ENCODE measurements at regions not wholly inside any gene's neighbourhood (a gene's known extent, or its start where the extent isn't known, plus 50 kb on each side); places are given as distances from the start of the nearest gene placed in this dataset.
"Not testable (repeated sequence)": the region's sequence is repeated elsewhere in the genome, so short reads cannot be mapped to it uniquely, and the experiment has no call there.

DNA sequence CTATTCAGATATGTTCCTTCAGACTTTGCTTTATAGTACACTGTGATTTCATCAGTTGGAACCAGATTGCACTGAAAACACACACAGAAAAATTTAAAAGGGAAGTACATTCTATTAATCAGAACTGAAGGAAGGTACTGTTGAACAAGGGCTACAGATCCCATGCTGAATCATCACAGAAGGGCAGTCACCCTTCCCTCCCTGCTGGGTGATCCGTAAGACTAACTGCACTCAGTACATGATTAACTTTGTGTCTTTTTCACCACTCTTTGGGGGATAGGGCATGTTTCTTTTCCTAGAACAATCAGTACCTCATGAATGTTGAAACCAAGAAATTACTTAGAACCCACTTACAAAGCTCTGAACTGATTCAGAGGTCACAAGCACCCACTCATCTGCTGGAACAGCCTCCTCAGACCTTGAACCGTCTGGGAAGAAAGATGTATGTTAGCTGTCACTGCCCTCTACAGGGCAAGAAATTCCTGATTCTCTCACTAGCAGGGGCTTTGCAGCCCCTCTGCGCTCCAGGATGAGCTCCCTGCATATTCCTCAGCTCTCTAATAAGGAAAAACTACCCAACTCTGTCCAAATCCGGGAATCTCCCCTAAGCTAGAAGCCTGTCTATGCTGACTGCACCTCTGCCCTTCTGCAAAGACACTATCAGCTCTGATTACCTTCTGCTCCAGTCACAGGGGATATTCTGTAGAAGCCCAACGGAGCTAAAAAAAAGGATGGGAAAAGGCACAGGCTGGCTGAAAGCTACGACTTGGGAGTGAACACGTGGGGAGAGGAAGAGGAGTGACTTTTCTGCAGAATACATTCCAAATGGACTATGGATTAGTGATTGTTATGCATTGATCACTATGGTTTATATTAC is 51.0 kb downstream of the IARS1 start:
- Histone ChIP-seq H3K27ac (no peak overlapping the region), H3K4me3 (no peak overlapping the region)

DNA sequence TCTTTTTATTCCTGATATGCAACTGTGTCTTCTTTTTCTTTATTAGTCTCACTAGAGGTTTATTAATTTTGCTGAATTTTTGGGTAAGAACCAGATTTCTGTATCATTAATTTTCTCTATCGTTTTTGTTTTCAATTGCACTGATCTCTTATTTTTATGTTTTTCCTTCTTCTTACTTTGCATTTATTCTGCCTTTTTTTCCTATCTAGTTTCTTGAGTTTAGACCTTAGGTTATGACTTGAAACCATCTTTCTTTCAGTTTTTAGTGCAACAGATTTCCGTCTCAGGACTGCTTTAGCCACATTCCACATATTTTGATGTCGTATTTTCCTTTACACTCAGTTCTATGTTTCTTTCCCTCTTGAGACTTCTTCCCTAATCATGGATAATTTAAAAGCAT is 56.6 kb downstream of the IARS1 start:
- Histone ChIP-seq H3K4me3 (no peak overlapping the region), H3K27ac (no peak overlapping the region)

DNA sequence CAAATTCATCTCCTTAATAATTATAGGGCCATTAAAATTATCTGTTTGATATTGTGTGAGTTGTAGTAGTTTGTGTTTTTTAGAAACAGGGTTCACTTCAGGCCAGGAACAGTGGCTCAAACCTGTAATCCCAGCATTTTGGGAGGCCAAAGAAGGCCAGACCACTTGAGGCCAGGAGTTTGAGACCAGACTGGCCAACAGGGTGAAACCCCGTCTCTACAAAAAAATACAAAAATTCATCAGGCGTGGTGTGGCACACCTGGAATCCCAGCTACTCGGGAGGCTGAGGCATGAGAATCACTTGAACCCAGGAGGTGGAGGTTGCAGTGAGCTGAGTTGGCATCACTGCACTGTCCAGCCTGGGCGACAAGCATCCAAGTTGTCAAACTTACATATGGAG is 57.0 kb downstream of the IARS1 start:
- Histone ChIP-seq H3K27ac (no peak overlapping the region), H3K4me3 (no peak overlapping the region)

DNA sequence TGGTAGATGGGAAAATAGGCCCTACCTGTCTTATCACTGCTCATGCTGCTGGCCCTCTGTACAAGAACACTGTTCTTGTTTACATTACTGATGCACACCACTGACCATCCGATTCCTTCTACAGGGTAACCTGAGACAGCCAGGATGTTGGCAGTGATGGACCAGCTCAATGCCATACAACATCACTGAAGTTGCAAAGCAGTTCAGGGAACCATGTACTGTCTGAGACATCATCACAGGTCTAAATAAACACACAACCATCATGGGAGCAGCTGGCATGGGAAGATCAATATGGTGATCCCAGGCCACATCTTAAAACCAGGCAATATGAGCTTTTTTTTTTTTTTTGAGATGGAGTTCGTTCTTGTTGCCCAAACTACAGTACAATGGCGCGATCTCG is 59.0 kb downstream of the IARS1 start:
- Histone ChIP-seq H3K27ac (no peak overlapping the region), H3K4me3 (no peak overlapping the region)

DNA sequence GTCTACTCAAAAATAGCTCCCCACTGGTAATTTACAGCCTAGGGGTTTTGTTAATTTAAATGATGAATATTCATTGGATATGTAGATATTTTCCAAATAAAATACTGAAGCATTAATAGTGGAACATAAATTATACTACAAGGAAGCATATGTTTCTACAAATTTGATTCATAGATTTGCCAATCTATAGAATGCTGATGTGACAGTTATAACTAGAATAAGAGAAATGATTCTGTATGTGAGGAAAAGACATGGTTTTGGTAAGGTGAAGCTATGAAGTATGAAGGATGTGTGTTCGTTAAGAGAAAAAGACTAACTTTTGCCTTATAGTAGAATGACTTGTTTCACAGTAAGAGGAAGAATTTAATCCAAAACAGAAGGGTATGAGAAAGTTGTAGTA is 61.3 kb downstream of the IARS1 start:
- Histone ChIP-seq H3K27ac (no peak overlapping the region), H3K4me3 (no peak overlapping the region)

DNA sequence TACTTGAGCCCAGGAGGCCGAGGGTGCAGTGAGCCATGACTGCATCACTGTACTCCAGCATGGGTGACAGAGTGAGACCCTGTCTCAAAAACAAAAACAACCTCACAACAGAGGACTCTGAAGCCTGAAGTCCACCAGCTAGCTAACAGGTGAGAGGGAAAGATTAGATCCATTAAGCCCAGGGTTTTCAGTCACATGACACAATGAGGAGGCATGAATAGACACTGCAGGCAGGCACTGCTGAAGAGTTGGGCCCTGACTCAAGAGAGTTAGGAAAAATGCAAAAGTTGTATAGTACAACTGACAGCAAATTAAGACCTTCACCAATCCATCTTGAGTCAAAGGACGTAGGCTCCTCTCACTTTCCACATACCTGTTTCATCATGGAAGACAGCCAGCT is 64.9 kb downstream of the IARS1 start:
- Histone ChIP-seq H3K4me3 (no peak overlapping the region), H3K27ac (no peak overlapping the region)

DNA sequence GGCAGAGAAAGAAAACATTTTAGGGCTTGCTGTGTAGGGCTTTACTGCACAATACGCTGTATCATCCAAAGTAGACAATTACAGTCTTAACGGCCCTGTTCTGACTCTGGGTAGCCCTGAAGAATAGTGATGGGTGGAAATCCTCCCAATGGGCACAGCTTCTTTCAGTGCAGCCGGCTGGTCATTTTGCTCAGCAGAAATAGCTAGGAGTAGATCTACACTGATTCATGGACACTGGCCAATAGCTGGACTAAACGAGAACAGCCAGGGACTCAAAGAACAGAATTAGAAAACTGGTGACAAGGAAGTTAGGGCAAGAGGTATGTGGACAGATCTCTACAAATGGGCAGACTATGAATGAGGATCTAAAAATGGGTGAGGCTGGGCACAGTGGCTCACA is 69.3 kb downstream of the IARS1 start:
- no peak overlapping the region for H3K27ac ChIP-seq
- H3K4me3 ChIP-seq = no peak overlapping the region

DNA sequence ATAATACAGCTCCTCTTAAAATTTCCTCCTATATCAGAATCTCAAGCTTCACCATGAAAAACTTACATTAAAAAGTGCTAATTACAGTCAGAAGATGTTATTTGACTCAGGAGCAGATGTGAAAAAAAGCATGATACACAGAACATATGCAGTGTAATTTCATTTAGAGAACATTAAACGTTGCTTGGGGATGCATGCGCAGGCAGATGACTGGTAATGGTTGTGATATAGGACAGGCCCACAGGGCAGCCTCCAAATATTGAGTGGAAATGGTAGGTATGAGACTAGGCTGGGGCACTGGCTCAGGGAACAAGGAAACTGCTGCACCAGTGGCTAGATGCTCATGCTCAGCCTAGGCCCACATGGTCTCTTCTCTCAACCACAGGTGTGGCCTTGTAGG is 69.7 kb downstream of the IARS1 start:
- Histone ChIP-seq H3K4me3 (no peak overlapping the region), H3K27ac (no peak overlapping the region)

DNA sequence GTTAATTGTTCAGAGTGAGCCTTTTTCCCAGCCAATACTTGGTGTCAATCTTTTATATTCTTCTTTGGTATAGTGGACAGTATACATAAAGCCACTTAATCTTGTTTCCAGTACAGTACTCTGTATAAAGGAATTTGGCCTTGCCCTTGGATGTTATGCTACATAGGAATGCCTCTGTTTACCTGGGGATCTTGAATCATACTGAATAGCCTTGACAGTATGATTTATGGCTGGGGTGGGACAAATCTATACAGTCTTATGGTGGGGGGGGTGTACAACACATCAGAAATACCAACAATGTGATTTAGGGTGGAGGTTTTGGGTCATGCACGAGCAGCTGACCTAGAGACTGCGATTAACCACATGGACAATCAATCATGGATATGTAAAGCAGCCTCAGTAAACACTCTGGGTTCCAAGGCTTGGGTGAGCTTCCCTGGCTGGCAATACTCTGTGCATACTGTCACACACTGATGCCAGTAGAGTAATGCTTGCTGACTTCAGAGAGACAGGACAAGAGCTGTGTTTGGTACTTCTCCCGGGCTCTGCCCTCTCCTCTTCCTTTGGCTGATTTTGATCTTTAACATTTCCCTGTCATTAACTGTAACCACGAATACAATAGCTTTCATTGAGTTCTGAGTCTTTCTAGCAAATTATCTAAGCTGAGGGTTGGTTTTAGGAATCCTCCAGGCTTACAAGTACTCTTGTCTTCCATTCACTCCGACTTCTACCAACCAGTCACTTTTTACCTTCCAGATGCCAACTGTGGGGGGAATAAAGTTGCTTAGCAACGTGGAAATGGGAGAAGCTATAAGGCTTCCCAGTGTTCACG is 84.6 kb downstream of the IARS1 start:
- Histone ChIP-seq H3K4me3 (no peak overlapping the region), H3K27ac (no peak overlapping the region)

DNA sequence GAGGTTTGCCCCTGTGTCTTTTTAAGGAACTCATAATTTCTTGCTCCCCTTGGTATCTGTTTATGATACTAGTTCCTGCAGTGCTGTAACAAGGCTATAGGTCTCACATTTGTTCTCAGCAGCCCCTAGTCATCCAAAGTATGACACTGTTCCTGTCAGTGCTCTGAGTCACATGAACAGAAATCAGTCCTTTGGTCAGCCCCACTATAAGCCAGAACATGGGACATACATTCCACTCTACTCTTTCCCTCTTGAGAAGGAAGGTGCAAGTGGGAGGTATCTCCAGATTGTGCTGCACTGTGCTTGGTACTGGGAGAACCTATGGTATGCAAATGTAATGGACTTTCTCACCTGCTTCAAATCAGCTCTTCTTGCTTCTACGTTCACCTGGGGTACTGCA is 87.0 kb downstream of the IARS1 start:
- Histone ChIP-seq H3K4me3 (no peak overlapping the region), H3K27ac (no peak overlapping the region)

DNA sequence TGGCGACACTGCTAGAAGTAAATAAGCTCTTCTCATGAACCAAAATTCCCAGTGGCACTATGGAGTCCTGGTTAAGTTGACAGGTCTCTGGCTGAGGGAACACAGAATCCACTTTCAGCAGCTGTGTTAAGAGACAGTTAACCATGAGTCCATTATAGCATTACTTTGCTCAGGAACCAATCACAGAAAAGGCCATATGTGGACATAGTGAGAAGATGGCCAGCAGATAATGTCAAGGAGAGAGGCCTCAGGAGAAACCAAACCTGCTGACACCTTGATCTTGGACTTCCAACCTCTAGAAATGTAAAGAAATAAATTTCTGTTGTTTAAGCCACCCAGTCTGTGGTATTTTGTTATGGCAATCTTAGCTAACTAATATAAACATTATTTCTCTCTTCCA is 88.7 kb upstream of the SPTLC1 start:
- not testable (repeated sequence) for H3K4me3 ChIP-seq, H3K27ac ChIP-seq

DNA sequence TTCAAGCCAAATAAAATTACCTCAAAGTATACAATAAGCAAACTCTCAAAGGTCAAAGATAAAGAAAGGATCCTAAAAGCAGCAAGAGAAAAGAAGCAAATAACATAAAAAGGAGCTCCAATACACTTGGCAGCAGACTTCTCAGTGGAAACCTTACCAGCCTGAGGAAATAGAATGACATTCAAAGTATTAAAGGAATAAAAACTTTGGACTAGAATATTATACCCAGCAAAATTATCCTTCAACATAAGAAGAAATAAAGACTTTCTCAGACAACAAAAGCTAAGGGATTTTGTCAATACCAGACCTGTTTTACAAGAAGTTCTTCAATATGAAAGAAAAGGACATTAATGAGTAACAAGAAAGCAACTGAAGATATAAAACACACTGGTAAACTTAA is 83.0 kb upstream of the SPTLC1 start:
- not testable (repeated sequence) for H3K27ac ChIP-seq, H3K4me3 ChIP-seq

DNA sequence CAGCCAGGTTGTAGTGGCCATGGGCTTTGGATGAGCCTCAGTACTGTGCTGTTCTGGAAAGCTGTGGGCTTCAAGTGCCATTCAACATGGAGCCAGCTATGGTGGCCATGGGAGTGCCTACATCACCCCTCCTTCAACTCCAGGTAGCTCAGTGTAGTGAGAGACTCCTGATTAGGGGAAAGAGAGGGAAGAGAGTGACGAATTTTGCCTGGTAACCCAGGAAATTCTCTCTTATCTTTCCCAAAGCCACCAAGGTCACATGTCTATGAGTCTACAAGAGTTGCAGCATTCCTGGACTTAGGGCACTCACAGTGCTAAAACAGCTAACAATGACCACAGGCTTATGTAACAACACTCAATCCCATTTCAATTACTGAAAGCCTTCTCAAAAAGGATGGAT is 81.7 kb upstream of the SPTLC1 start:
- no peak overlapping the region for H3K27ac ChIP-seq
- no peak overlapping the region for H3K4me3 ChIP-seq

DNA sequence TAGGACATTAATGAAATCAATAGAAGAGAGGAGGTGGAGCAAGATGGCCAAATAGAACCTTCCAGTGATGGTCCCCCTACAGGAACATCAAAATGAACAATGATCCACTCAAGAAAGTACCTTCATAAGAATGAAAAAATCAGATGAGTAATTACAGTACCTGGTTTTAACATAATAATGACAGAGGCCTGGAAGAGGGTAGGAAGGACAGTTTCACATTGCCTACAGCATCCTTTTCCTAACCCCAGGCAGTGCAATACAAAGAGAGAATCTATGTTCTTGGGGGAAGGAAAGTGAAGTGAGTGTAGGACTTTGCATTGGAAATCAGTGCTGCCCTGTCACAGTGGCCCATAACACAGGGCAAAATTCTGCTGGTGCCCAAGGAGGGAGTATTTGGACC is 81.2 kb upstream of the SPTLC1 start:
- H3K4me3 ChIP-seq = no peak overlapping the region
- no peak overlapping the region for H3K27ac ChIP-seq

DNA sequence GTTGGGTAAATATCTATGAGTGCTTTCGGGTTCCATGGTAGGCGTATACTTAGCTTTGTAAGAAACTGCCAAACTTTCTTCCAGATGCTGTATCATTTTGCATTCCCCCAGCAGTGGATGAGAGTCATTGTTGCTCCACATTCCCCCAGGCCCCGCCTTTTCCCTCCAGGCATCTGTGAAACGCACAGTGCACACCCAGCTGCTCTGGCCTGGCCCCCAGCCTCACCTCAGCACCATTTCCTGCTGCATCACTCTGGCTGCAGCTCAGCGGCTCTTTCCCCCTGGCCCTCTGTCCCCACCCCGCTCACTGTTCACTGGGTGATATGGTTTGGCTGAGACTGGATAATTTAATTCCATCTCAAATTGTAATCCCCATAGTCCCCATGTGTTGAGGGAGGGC is 76.6 kb upstream of the SPTLC1 start:
- Histone ChIP-seq H3K27ac (no peak overlapping the region), H3K4me3 (no peak overlapping the region)

DNA sequence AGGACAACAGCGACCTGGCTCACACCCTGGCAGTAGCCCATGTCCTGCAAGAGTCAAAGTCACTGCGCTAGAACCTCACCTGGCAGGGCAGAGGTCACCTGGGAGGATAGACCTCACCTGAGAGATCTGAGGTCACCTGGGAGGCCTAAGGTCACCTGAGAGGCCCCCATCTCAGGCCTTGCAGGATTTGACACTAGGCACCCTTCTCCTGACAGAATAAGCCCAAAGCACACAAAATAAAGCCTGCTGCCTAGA is 75.2 kb upstream of the SPTLC1 start:
- no peak overlapping the region for H3K4me3 ChIP-seq
- H3K27ac ChIP-seq = no peak overlapping the region

DNA sequence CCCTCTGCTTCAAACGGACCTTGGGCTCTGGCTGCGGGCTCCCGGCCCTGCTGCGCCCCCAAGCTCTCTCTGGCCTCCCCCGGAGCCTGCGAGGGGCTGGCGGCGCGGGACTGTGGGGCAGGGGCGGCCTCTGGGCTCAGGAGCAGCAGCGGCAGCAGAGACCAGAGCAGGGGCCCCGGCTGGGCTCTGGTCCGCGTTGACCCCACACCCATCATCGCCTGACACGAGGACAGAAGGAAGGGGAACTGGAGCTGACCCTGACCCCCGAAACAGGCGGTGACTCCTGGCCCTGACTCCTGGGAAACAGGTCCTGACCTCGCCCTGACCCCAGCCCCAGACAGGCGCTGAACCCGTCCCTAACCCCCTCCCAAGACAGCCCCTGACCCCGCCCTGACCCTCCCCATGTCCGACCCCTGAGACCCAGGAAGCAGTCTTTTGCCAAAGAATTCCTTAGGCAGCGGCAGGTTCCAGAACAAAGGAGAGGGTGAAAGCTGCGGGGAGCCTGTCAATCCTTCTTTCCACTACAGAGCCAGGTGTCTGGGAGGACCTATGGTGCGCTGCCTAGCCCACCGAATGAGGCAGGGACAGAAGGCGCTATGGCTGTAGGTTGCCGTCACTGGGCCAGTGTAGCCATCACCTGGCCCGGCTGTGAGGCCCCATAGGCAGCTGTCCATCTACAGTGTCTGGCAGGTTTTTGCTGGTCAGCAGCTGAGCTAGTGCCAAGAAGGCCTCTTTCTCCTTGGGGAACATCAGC is 74.7 kb upstream of the SPTLC1 start:
- no peak overlapping the region for H3K27ac ChIP-seq
- no peak overlapping the region for H3K4me3 ChIP-seq

DNA sequence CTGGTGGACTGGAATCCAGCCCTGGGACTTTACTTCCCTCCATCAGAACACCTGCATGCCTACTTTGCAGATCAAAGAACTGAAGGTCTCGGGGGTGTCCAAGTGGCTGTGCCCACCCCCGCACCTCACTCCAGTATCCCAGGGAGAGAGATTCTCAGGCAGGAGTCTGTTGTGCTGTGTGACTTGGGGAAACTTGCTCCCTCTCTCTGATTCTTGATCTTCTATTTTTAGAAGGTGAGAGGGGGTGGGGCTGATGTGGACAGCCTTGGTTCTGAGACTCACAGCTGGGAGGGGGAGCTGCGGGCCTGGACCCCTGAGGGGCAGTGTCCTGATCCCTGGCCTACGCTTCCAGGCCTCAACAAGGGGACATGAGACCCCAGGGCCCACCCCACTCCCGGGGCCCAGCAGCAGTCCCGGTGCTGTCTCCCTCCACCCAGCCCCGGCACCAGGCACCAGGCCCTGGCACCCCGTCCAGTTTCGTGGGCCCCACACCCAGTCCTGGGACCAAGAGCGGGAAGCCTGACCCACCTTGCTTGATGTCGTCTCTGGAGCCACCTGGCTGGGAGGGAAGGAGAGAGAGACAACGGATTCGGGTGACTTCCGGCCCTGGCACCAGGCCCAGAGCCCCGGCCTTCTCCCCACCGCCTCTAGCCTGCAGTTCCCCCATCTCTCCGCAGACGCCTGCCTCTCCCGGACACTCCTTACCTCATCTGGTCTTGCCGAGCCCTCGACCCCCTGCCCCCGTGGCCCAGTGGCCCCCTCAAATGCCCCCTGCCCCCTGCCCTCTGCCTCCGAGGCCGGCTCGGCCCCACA is 74.0 kb upstream of the SPTLC1 start:
- Histone ChIP-seq H3K4me3 (no peak overlapping the region), H3K27ac (no peak overlapping the region)

DNA sequence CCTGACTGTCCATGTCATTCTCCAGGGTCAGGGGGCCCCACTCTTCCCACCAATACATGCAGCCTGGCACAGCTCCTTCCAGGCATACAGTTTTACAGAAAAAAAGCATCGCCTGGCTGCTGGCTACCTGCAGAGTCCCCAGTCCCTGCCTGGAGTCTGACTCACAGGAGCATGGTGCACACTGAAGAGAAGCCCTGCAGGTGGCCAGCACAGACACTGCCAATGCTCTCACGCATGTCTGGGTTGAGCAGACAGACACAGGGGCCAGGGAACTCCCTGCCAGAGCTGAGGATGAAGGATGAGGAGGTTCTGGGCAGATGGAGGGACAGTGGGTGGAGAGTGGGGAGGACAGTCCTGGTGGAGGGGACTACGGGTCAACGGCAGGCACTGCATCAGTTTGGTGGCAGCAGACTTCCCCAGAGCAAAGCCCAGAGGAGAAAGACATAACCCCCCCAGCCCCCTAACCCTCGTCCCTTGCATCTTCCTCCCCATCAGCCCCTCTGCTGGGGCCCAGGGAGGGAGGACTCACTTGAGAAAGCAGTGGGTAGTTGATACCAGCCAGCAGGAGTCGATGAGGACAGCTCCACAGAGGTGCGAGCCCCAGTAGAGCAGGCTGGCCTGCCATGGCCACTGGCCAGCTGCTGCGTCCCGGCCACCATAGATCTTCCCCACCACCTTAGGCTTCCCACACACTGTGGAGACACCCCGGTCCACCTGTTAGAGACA is 72.9 kb upstream of the SPTLC1 start:
- Histone ChIP-seq H3K4me3 (no peak overlapping the region), H3K27ac (no peak overlapping the region)
